ENCODE measurements at regions not wholly inside any gene's neighbourhood (a gene's known extent, or its start where the extent isn't known, plus 50 kb on each side); places are given as distances from the start of the nearest gene placed in this dataset.
A peak's percentile ranks its signal among the peaks of the same experiment; 100 is the strongest.

DNA sequence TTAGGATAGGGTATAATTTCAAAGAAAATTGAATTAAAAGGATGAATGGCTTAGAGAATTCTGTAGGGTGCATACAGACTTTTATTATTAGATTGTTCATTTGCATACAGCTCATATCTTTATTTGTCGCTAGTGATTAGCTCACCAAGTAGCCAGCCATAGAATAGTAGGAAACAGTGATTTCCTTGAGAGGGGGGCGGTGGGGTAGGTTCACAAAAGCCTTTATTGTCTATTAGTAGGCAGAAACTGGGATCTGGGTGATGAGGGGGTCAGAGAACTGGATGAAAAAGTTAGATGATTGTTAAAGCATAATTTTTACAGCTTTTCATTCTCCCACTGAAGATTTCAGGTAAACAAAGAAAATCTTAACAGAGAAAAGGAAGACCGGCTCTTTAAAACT, 77.6 kb upstream of the RAP2B start:
- peaks cover 21% of the 10 kb centered on the region for H3K4me1 ChIP-seq (ENCODE audit: insufficient read depth)
- H3K36me3 ChIP-seq (ENCODE audit: insufficient read depth): no peaks in the 10 kb centered on the region
- Mint-ChIP-seq H3K9me3 (no peaks in the 10 kb centered on the region), H3K27ac (peak overlapping the region; percentile 38; the same call in 1 of the 2 replicates), H3K27me3 (ENCODE audit: insufficient read depth, low read depth, poor library complexity) (peaks cover 4% of the 10 kb centered on the region), H3K36me3 (ENCODE audit: low read depth) (no peaks in the 10 kb centered on the region), H3K4me3 (no peak overlapping the region), H3K4me1 (peaks cover 30% of the 10 kb centered on the region)
- no peak for ATAC-seq
- H3K4me3 ChIP-seq: no peak overlapping the region
- no peak for DNase-seq (ENCODE audit: low spot score)
- no peak overlapping the region for H2AFZ ChIP-seq
- H3K9me2 ChIP-seq (ENCODE audit: insufficient read depth): no peaks in the 10 kb centered on the region
- H4K20me1 ChIP-seq (replicated peaks; ENCODE audit: insufficient read depth): no peaks in the 10 kb centered on the region
- no peaks in the 10 kb centered on the region for H3K79me2 ChIP-seq (replicated peaks; ENCODE audit: insufficient read depth)
- TF ChIP-seq ZNF331 (CRISPR knock-in tag; IDR thresholded peaks at IDR 0.05; ENCODE audit: low read depth) (no peak), JUNB (IDR thresholded peaks at IDR 0.05; ENCODE audit: unreplicated experiment) (no peak), STAT1 (IDR thresholded peaks at IDR 0.05; ENCODE audit: unreplicated experiment) (no peak), EZH2phosphoT487 (IDR thresholded peaks at IDR 0.05; ENCODE audit: unreplicated experiment) (no peak), EZH2 (IDR thresholded peaks at IDR 0.05; ENCODE audit: low read depth, unreplicated experiment) (no peak), ZNF114 (CRISPR knock-in tag; IDR thresholded peaks at IDR 0.05) (no peak), POLR2AphosphoS5 (IDR thresholded peaks at IDR 0.05; ENCODE audit: low read depth) (no peak), CREB1 (CRISPR knock-in tag; IDR thresholded peaks at IDR 0.05; ENCODE audit: low read depth) (no peak), NANOG (IDR thresholded peaks at IDR 0.05; ENCODE audit: borderline replicate concordance) (no peak)
- TF ChIP-seq, protein P1, sequence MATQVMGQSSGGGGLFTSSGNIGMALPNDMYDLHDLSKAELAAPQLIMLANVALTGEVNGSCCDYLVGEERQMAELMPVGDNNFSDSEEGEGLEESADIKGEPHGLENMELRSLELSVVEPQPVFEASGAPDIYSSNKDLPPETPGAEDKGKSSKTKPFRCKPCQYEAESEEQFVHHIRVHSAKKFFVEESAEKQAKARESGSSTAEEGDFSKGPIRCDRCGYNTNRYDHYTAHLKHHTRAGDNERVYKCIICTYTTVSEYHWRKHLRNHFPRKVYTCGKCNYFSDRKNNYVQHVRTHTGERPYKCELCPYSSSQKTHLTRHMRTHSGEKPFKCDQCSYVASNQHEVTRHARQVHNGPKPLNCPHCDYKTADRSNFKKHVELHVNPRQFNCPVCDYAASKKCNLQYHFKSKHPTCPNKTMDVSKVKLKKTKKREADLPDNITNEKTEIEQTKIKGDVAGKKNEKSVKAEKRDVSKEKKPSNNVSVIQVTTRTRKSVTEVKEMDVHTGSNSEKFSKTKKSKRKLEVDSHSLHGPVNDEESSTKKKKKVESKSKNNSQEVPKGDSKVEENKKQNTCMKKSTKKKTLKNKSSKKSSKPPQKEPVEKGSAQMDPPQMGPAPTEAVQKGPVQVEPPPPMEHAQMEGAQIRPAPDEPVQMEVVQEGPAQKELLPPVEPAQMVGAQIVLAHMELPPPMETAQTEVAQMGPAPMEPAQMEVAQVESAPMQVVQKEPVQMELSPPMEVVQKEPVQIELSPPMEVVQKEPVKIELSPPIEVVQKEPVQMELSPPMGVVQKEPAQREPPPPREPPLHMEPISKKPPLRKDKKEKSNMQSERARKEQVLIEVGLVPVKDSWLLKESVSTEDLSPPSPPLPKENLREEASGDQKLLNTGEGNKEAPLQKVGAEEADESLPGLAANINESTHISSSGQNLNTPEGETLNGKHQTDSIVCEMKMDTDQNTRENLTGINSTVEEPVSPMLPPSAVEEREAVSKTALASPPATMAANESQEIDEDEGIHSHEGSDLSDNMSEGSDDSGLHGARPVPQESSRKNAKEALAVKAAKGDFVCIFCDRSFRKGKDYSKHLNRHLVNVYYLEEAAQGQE (IDR thresholded peaks at IDR 0.05; ENCODE audit: unreplicated experiment): no peak
- TF ChIP-seq, protein P2, sequence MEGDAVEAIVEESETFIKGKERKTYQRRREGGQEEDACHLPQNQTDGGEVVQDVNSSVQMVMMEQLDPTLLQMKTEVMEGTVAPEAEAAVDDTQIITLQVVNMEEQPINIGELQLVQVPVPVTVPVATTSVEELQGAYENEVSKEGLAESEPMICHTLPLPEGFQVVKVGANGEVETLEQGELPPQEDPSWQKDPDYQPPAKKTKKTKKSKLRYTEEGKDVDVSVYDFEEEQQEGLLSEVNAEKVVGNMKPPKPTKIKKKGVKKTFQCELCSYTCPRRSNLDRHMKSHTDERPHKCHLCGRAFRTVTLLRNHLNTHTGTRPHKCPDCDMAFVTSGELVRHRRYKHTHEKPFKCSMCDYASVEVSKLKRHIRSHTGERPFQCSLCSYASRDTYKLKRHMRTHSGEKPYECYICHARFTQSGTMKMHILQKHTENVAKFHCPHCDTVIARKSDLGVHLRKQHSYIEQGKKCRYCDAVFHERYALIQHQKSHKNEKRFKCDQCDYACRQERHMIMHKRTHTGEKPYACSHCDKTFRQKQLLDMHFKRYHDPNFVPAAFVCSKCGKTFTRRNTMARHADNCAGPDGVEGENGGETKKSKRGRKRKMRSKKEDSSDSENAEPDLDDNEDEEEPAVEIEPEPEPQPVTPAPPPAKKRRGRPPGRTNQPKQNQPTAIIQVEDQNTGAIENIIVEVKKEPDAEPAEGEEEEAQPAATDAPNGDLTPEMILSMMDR (conservative IDR thresholded peaks at IDR 0.05; ENCODE audit: low read depth in 2 of 2): no peak
- TF ChIP-seq, protein P3, sequence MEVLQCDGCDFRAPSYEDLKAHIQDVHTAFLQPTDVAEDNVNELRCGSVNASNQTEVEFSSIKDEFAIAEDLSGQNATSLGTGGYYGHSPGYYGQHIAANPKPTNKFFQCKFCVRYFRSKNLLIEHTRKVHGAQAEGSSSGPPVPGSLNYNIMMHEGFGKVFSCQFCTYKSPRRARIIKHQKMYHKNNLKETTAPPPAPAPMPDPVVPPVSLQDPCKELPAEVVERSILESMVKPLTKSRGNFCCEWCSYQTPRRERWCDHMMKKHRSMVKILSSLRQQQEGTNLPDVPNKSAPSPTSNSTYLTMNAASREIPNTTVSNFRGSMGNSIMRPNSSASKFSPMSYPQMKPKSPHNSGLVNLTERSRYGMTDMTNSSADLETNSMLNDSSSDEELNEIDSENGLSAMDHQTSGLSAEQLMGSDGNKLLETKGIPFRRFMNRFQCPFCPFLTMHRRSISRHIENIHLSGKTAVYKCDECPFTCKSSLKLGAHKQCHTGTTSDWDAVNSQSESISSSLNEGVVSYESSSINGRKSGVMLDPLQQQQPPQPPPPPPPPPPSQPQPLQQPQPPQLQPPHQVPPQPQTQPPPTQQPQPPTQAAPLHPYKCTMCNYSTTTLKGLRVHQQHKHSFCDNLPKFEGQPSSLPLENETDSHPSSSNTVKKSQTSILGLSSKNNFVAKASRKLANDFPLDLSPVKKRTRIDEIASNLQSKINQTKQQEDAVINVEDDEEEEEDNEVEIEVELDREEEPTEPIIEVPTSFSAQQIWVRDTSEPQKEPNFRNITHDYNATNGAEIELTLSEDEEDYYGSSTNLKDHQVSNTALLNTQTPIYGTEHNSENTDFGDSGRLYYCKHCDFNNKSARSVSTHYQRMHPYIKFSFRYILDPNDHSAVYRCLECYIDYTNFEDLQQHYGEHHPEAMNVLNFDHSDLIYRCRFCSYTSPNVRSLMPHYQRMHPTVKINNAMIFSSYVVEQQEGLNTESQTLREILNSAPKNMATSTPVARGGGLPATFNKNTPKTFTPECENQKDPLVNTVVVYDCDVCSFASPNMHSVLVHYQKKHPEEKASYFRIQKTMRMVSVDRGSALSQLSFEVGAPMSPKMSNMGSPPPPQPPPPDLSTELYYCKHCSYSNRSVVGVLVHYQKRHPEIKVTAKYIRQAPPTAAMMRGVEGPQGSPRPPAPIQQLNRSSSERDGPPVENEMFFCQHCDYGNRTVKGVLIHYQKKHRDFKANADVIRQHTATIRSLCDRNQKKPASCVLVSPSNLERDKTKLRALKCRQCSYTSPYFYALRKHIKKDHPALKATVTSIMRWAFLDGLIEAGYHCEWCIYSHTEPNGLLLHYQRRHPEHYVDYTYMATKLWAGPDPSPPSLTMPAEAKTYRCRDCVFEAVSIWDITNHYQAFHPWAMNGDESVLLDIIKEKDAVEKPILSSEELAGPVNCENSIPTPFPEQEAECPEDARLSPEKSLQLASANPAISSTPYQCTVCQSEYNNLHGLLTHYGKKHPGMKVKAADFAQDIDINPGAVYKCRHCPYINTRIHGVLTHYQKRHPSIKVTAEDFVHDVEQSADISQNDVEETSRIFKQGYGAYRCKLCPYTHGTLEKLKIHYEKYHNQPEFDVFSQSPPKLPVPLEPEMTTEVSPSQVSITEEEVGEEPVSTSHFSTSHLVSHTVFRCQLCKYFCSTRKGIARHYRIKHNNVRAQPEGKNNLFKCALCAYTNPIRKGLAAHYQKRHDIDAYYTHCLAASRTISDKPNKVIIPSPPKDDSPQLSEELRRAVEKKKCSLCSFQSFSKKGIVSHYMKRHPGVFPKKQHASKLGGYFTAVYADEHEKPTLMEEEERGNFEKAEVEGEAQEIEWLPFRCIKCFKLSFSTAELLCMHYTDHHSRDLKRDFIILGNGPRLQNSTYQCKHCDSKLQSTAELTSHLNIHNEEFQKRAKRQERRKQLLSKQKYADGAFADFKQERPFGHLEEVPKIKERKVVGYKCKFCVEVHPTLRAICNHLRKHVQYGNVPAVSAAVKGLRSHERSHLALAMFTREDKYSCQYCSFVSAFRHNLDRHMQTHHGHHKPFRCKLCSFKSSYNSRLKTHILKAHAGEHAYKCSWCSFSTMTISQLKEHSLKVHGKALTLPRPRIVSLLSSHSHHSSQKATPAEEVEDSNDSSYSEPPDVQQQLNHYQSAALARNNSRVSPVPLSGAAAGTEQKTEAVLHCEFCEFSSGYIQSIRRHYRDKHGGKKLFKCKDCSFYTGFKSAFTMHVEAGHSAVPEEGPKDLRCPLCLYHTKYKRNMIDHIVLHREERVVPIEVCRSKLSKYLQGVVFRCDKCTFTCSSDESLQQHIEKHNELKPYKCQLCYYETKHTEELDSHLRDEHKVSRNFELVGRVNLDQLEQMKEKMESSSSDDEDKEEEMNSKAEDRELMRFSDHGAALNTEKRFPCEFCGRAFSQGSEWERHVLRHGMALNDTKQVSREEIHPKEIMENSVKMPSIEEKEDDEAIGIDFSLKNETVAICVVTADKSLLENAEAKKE (CRISPR knock-in tag; IDR thresholded peaks at IDR 0.05): no peak
- TF ChIP-seq, protein P4, sequence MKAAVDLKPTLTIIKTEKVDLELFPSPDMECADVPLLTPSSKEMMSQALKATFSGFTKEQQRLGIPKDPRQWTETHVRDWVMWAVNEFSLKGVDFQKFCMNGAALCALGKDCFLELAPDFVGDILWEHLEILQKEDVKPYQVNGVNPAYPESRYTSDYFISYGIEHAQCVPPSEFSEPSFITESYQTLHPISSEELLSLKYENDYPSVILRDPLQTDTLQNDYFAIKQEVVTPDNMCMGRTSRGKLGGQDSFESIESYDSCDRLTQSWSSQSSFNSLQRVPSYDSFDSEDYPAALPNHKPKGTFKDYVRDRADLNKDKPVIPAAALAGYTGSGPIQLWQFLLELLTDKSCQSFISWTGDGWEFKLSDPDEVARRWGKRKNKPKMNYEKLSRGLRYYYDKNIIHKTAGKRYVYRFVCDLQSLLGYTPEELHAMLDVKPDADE (IDR thresholded peaks at IDR 0.05): no peak
- no peak overlapping the region for H3K4me2 ChIP-seq
- no peaks in the 10 kb centered on the region for H3K27me3 ChIP-seq (ENCODE audit: insufficient read depth)
- no peak overlapping the region for H3K27ac ChIP-seq (ENCODE audit: low read depth)
- no peaks in the 10 kb centered on the region for H3F3A ChIP-seq (replicated peaks; ENCODE audit: low read depth)

Measured in GM23338 (cell line).